Neural cell (in vitro differentiated cells): ENCODE measurements at regions not wholly inside any gene's neighbourhood (a gene's known extent, or its start where the extent isn't known, plus 50 kb on each side); places are given as distances from the start of the nearest gene placed in this dataset.

Experiments used
- EP300 ChIP-seq: fragments of 450-650 bp; conservative IDR thresholded peaks from 2 replicates; pipeline ENCODE4 v1.6.1; 2014; ENCODE audit warnings: antibody characterized with exemption, mild to moderate bottlenecking, moderate library complexity; ENCODE audit not compliant: poor library complexity, severe bottlenecking
- EZH2 ChIP-seq: fragments of 200-600, 300-800 bp; shearing (Covaris generic), sonication (generic); IDR thresholded peaks from 2 replicates; pipeline ENCODE4 v1.6.1; 2014; ENCODE audit warnings: antibody characterized with exemption, low read length, borderline replicate concordance, mild to moderate bottlenecking; ENCODE audit not compliant: insufficient read depth, poor library complexity, severe bottlenecking
- MXI1 ChIP-seq: fragments of 450-650 bp; conservative IDR thresholded peaks from 2 replicates; pipeline ENCODE4 v1.6.1; 2014; ENCODE audit warnings: antibody characterized with exemption, mild to moderate bottlenecking; ENCODE audit not compliant: poor library complexity, severe bottlenecking
- POLR2AphosphoS5 ChIP-seq: IDR thresholded peaks from 2 replicates; pipeline ENCODE4 v1.6.1; 2012
- RAD21 ChIP-seq: fragments of 450-650 bp; conservative IDR thresholded peaks from 2 replicates; pipeline ENCODE4 v1.6.1; 2014; ENCODE audit warnings: antibody characterized with exemption, mild to moderate bottlenecking, moderate library complexity
- REST ChIP-seq: IDR thresholded peaks from 2 replicates; pipeline ENCODE4 v1.6.1; 2012; ENCODE audit warnings: borderline replicate concordance
- SMC3 ChIP-seq: fragments of 450-650 bp; conservative IDR thresholded peaks from 2 replicates; pipeline ENCODE4 v1.6.1; 2014; ENCODE audit warnings: antibody characterized with exemption, mild to moderate bottlenecking, moderate library complexity; ENCODE audit not compliant: poor library complexity
- TAF1 ChIP-seq: IDR thresholded peaks from 2 replicates; pipeline ENCODE4 v1.6.1; 2012; ENCODE audit warnings: low read depth
- TF ChIP-seq, protein P1 (sequence below): fragments of 450-650 bp; IDR thresholded peaks from 2 replicates; pipeline ENCODE4 v1.5.1; 2014; ENCODE audit warnings: antibody characterized with exemption, mild to moderate bottlenecking, moderate library complexity; ENCODE audit not compliant: poor library complexity, severe bottlenecking

DNA sequence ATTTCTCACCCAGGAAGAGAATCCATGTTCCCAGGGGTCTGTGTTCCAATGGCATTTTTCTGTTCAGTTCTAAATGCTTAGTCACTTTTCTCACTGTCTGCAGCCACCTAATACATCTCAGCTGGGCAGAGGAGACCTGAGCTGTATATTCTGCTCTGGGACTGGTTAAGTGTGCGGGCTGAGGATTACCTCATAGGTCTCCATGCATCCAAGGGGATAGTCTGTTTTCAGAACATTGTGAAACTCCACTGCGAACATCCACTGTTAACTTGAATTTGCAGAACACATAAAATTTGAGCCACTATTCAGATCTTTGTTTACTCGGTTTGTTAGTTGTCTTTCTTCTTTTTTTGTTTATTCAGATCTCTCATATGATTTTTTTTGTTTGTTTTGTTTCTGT lies 947.1 kb downstream of the TFAP2A start:
- TF ChIP-seq, protein P1, sequence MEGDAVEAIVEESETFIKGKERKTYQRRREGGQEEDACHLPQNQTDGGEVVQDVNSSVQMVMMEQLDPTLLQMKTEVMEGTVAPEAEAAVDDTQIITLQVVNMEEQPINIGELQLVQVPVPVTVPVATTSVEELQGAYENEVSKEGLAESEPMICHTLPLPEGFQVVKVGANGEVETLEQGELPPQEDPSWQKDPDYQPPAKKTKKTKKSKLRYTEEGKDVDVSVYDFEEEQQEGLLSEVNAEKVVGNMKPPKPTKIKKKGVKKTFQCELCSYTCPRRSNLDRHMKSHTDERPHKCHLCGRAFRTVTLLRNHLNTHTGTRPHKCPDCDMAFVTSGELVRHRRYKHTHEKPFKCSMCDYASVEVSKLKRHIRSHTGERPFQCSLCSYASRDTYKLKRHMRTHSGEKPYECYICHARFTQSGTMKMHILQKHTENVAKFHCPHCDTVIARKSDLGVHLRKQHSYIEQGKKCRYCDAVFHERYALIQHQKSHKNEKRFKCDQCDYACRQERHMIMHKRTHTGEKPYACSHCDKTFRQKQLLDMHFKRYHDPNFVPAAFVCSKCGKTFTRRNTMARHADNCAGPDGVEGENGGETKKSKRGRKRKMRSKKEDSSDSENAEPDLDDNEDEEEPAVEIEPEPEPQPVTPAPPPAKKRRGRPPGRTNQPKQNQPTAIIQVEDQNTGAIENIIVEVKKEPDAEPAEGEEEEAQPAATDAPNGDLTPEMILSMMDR = no peak
- TF ChIP-seq TAF1 (no peak), REST (no peak), EZH2 (no peak), RAD21 (no peak), POLR2AphosphoS5 (no peak), EP300 (no peak), MXI1 (no peak), SMC3 (no peak)
